ENCODE measurements at regions not wholly inside any gene's neighbourhood (a gene's known extent, or its start where the extent isn't known, plus 50 kb on each side); places are given as distances from the start of the nearest gene placed in this dataset.

DNA sequence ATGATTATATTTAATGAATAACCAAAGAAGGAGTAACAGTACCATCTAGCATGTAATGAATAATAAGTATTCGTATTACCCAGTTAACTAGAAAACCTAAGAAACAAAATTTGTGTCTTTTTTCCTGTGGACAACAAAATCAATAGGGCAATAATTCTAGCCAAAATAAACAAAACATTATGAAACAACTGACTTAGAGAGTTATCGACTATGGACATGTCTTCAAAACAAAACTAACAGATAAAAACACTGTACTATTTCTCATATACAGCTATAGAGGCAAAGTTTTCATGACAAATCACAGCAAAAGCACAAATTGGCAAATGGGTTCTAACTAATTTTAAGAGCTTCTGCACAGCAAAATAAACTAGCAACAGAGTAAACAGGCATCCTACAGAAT lies 224.1 kb downstream of the ALX1 start:
- POLR2A ChIA-PET = no interaction called here
- Mint-ChIP-seq H3K4me1 (no peaks in the 10 kb centered on the region), H3K36me3 (no peaks in the 10 kb centered on the region), H3K4me3 (no peak overlapping the region), H3K27ac (no peak overlapping the region), H3K9me3 (peaks cover 10% of the 10 kb centered on the region), H3K27me3 (ENCODE audit: low read depth) (no peaks in the 10 kb centered on the region)
- ATAC-seq = no peak
- TF ChIP-seq, protein P1, sequence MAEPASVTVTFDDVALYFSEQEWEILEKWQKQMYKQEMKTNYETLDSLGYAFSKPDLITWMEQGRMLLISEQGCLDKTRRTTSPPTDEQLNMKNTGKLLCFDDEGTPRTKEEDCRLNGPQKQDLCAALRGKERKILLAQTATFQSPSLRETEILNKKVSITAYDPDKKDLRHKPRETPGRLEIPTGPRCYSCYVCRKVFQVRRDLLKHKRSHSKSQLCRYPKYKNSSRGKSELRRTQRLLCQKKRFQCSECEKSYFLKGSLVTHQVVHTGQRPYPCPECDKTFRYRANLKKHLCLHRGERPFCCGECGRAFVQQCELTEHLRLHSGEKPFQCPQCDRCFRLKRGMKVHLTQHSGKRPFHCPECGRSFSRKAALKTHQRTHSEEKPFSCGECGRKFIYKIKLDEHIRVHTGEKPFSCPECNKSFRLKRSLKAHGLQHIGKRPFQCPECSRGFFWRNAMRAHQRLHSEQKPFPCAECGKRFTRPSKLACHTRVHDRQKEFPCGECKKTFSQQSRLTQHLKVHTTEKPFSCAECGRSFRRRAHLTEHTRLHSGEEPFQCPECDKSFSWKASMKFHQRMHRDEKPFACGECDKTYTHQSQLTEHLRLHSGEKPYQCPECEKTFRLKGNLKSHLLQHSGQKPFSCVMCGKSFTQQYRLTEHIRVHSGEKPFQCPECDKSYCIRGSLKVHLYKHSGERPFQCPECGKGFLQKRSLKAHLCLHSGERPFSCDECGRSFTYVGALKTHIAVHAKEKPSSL (CRISPR knock-in tag; conservative IDR thresholded peaks at IDR 0.05) = no peak
- TF ChIP-seq GABPB1 (CRISPR knock-in tag; IDR thresholded peaks at IDR 0.05) = no peak
- TF ChIP-seq, protein P2, sequence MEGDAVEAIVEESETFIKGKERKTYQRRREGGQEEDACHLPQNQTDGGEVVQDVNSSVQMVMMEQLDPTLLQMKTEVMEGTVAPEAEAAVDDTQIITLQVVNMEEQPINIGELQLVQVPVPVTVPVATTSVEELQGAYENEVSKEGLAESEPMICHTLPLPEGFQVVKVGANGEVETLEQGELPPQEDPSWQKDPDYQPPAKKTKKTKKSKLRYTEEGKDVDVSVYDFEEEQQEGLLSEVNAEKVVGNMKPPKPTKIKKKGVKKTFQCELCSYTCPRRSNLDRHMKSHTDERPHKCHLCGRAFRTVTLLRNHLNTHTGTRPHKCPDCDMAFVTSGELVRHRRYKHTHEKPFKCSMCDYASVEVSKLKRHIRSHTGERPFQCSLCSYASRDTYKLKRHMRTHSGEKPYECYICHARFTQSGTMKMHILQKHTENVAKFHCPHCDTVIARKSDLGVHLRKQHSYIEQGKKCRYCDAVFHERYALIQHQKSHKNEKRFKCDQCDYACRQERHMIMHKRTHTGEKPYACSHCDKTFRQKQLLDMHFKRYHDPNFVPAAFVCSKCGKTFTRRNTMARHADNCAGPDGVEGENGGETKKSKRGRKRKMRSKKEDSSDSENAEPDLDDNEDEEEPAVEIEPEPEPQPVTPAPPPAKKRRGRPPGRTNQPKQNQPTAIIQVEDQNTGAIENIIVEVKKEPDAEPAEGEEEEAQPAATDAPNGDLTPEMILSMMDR (IDR thresholded peaks at IDR 0.05) = no peak
- TF ChIP-seq JAZF1 (CRISPR knock-in tag; IDR thresholded peaks at IDR 0.05) = no peak
- TF ChIP-seq NR3C1 (CRISPR knock-in tag; conservative IDR thresholded peaks at IDR 0.05; ENCODE audit: low read depth) = no peak
- no peak for TF ChIP-seq TEAD4 (CRISPR knock-in tag; IDR thresholded peaks at IDR 0.05)
- TF ChIP-seq, protein P3, sequence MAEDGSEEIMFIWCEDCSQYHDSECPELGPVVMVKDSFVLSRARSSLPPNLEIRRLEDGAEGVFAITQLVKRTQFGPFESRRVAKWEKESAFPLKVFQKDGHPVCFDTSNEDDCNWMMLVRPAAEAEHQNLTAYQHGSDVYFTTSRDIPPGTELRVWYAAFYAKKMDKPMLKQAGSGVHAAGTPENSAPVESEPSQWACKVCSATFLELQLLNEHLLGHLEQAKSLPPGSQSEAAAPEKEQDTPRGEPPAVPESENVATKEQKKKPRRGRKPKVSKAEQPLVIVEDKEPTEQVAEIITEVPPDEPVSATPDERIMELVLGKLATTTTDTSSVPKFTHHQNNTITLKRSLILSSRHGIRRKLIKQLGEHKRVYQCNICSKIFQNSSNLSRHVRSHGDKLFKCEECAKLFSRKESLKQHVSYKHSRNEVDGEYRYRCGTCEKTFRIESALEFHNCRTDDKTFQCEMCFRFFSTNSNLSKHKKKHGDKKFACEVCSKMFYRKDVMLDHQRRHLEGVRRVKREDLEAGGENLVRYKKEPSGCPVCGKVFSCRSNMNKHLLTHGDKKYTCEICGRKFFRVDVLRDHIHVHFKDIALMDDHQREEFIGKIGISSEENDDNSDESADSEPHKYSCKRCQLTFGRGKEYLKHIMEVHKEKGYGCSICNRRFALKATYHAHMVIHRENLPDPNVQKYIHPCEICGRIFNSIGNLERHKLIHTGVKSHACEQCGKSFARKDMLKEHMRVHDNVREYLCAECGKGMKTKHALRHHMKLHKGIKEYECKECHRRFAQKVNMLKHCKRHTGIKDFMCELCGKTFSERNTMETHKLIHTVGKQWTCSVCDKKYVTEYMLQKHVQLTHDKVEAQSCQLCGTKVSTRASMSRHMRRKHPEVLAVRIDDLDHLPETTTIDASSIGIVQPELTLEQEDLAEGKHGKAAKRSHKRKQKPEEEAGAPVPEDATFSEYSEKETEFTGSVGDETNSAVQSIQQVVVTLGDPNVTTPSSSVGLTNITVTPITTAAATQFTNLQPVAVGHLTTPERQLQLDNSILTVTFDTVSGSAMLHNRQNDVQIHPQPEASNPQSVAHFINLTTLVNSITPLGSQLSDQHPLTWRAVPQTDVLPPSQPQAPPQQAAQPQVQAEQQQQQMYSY (CRISPR knock-in tag; IDR thresholded peaks at IDR 0.05) = no peak
- TF ChIP-seq, protein P4, sequence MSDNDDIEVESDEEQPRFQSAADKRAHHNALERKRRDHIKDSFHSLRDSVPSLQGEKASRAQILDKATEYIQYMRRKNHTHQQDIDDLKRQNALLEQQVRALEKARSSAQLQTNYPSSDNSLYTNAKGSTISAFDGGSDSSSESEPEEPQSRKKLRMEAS (CRISPR knock-in tag; IDR thresholded peaks at IDR 0.05) = no peak
- TF ChIP-seq, protein P5, sequence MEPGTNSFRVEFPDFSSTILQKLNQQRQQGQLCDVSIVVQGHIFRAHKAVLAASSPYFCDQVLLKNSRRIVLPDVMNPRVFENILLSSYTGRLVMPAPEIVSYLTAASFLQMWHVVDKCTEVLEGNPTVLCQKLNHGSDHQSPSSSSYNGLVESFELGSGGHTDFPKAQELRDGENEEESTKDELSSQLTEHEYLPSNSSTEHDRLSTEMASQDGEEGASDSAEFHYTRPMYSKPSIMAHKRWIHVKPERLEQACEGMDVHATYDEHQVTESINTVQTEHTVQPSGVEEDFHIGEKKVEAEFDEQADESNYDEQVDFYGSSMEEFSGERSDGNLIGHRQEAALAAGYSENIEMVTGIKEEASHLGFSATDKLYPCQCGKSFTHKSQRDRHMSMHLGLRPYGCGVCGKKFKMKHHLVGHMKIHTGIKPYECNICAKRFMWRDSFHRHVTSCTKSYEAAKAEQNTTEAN (CRISPR knock-in tag; IDR thresholded peaks at IDR 0.05) = no peak
- TF ChIP-seq ZNF219 (CRISPR knock-in tag; IDR thresholded peaks at IDR 0.05; ENCODE audit: borderline replicate concordance) = no peak
- TF ChIP-seq, protein P6, sequence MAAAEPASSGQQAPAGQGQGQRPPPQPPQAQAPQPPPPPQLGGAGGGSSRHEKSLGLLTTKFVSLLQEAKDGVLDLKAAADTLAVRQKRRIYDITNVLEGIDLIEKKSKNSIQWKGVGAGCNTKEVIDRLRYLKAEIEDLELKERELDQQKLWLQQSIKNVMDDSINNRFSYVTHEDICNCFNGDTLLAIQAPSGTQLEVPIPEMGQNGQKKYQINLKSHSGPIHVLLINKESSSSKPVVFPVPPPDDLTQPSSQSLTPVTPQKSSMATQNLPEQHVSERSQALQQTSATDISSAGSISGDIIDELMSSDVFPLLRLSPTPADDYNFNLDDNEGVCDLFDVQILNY (CRISPR knock-in tag; IDR thresholded peaks at IDR 0.05) = no peak
- TF ChIP-seq NFYB (CRISPR knock-in tag; conservative IDR thresholded peaks at IDR 0.05; ENCODE audit: low read depth) = no peak
- no peak for TF ChIP-seq IRF1 (CRISPR knock-in tag; IDR thresholded peaks at IDR 0.05)
- CTCF ChIA-PET = no interaction called here
- no peak for DNase-seq (ENCODE audit: low spot score)

GRCh38 chr12:85504624-85505023 lies 224.6 kb downstream of the ALX1 start:
- Mint-ChIP-seq H3K27me3 (ENCODE audit: low read depth) (no peaks in the 10 kb centered on the region), H3K4me3 (no peak overlapping the region), H3K27ac (no peak overlapping the region), H3K4me1 (no peaks in the 10 kb centered on the region), H3K9me3 (peaks cover 10% of the 10 kb centered on the region), H3K36me3 (no peaks in the 10 kb centered on the region)
- ChIA-PET POLR2A (no interaction called here), CTCF (no interaction called here)
- ATAC-seq = no peak
- DNase-seq (ENCODE audit: low spot score) = no peak
- TF ChIP-seq, protein P7, sequence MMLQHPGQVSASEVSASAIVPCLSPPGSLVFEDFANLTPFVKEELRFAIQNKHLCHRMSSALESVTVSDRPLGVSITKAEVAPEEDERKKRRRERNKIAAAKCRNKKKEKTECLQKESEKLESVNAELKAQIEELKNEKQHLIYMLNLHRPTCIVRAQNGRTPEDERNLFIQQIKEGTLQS (CRISPR knock-in tag; conservative IDR thresholded peaks at IDR 0.05) = no peak
- TF ChIP-seq MYBL2 (CRISPR knock-in tag; IDR thresholded peaks at IDR 0.05) = no peak
- no peak for TF ChIP-seq TP53 (CRISPR knock-in tag; IDR thresholded peaks at IDR 0.05)
- TF ChIP-seq AFF4 (CRISPR knock-in tag; IDR thresholded peaks at IDR 0.05; ENCODE audit: borderline replicate concordance) = no peak
- no peak for TF ChIP-seq GRHL2 (CRISPR knock-in tag; IDR thresholded peaks at IDR 0.05; ENCODE audit: insufficient replicate concordance, severe bottlenecking)
- TF ChIP-seq JUN (CRISPR knock-in tag; IDR thresholded peaks at IDR 0.05) = no peak

Measured in WTC11 (cell line).